ENCODE measurements at regions not wholly inside any gene's neighbourhood (a gene's known extent, or its start where the extent isn't known, plus 50 kb on each side); places are given as distances from the start of the nearest gene placed in this dataset.

- 0% methylated on average over 1 of the region's 1 CpG for WGBS (ENCODE audit: insufficient coverage, insufficient replicate concordance, low lambda C conversion rate, missing lambda C conversion rate)
- ChIA-PET POLR2A (no interaction called here), CTCF (no interaction called here), SMC1A (ENCODE audit: uncharacterized antibody, unreplicated experiment) (no interaction called here), RAD21 (ENCODE audit: unreplicated experiment) (no interaction called here)
- Histone ChIP-seq H3K4me1 (ENCODE audit: control insufficient read depth, insufficient read depth, low read length) (no peaks in the 10 kb centered on the region), H2AFZ (ENCODE audit: control insufficient read depth, low read depth, low read length) (no peak overlapping the region), H3K9me3 (replicated peaks; ENCODE audit: control insufficient read depth, insufficient read depth, low read length) (no peaks in the 10 kb centered on the region), H3K36me3 (ENCODE audit: control insufficient read depth in 2 of 2, insufficient read depth in 2 of 2, low read length in 1 of 2) (no peaks in the 10 kb centered on the region), H3K4me3 (no peak overlapping the region), H3K27ac (ENCODE audit: control insufficient read depth, insufficient read depth) (no peak overlapping the region), H3K9ac (ENCODE audit: control insufficient read depth, insufficient read depth, low read length) (no peak overlapping the region), H4K20me1 (ENCODE audit: control insufficient read depth, insufficient read depth) (no peaks in the 10 kb centered on the region), H3K27me3 (replicated peaks in 1 of 2; ENCODE audit: control insufficient read depth in 2 of 2, insufficient read depth in 2 of 2, low read length in 1 of 2) (no peaks in the 10 kb centered on the region), H3K4me2 (ENCODE audit: control insufficient read depth, insufficient read depth) (no peak overlapping the region), H3K79me2 (ENCODE audit: control insufficient read depth, insufficient read depth, low read length) (no peaks in the 10 kb centered on the region)
- BruUV-seq (replicated peaks) = no TSS peak
- no peak for FAIRE-seq
- intact Hi-C loops (cut with micrococcal nuclease; ENCODE audit: unreplicated experiment) = no loop called here
- no peak for DNase-seq (ENCODE audit: low read depth, low spot score)
- no peak for ATAC-seq
- TF ChIP-seq BACH1 (IDR thresholded peaks at IDR 0.05; ENCODE audit: borderline replicate concordance) = no peak
- TF ChIP-seq ZNF24 (IDR thresholded peaks at IDR 0.05) = no peak
- no peak for TF ChIP-seq TAF1 (IDR thresholded peaks at IDR 0.05; ENCODE audit: borderline replicate concordance, low read depth, low read length)
- TF ChIP-seq SMARCA5 (IDR thresholded peaks at IDR 0.05) = no peak
- TF ChIP-seq SP1 (IDR thresholded peaks at IDR 0.05; ENCODE audit: low read depth, low read length) = no peak
- TF ChIP-seq ZNF384 (IDR thresholded peaks at IDR 0.05; ENCODE audit: borderline replicate concordance, low read depth, low read length) = no peak
- TF ChIP-seq ASH2L (IDR thresholded peaks at IDR 0.05; ENCODE audit: borderline replicate concordance, low read depth) = no peak
- no peak for TF ChIP-seq HSF1 (IDR thresholded peaks at IDR 0.05; ENCODE audit: low read depth, low read length)
- no peak for TF ChIP-seq CBX5 (IDR thresholded peaks at IDR 0.05; ENCODE audit: low read depth)
- no peak for TF ChIP-seq SPI1 (IDR thresholded peaks at IDR 0.05; ENCODE audit: borderline replicate concordance, insufficient read depth, low read depth, low read length)
- TF ChIP-seq ESRRA (IDR thresholded peaks at IDR 0.05; ENCODE audit: low read length) = no peak
- TF ChIP-seq RFX5 (IDR thresholded peaks at IDR 0.05; ENCODE audit: low read depth, low read length) = no peak
- TF ChIP-seq STAT3 (IDR thresholded peaks at IDR 0.05; ENCODE audit: low read depth, low read length) = no peak
- no peak for TF ChIP-seq BRCA1 (IDR thresholded peaks at IDR 0.05; ENCODE audit: low read depth, low read length)
- in situ Hi-C loops (cut with MboI) = no loop called here
Observed at GRCh38 chr12:127552838-127553237, 714.1 kb upstream of the TMEM132C start.
